HG02973 (cell line): ENCODE measurements at regions not wholly inside any gene's neighbourhood (a gene's known extent, or its start where the extent isn't known, plus 50 kb on each side); places are given as distances from the start of the nearest gene placed in this dataset.
"Not testable (repeated sequence)": the region's sequence is repeated elsewhere in the genome, so short reads cannot be mapped to it uniquely, and the experiment has no call there.

Experiments used
- ATAC-seq: cut with Tn5 transposase; IDR thresholded peaks from one replicate; pipeline ENCODE4 v1.9.1; 2021; ENCODE audit warnings: moderate library complexity; ENCODE audit not compliant: unreplicated experiment

DNA sequence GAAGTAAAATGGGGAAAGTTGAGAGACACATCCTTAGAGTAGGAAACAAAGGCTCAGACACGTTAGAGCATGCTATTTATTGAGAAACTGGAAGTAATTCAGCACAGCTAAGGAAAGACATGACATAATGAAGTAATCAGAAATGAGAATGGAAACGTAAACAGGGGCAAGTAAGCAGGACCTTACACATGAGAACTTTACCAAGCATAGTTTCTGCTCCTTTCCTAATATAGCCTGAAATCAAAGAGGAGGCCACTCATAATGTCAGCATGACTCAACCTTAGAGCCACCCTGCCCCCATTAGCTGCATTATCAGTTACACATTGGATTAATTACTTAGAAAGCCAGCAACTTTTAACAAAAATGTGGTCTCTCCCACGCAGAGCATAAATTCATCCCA is 558.3 kb upstream of the GRIA3 start:
- no peak for ATAC-seq

DNA sequence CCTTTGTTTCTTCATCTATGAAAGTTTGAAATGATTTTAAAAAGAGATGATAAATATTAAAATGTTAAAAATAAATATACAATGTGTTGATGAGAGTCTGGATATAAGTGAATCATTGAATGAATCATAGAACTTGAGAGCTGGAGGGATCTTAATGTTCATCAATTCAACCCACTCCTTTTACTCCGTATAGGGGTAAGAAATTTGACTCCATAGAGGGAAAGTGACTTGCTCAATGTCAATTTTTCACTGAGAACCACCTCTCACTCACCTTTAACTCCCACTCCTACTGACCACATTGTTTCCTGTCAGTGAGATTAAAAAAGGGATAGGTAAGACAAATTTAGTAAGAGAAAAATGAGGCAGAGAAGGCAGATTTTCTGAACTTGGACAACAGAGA is 557.2 kb upstream of the GRIA3 start:
- ATAC-seq: no peak

DNA sequence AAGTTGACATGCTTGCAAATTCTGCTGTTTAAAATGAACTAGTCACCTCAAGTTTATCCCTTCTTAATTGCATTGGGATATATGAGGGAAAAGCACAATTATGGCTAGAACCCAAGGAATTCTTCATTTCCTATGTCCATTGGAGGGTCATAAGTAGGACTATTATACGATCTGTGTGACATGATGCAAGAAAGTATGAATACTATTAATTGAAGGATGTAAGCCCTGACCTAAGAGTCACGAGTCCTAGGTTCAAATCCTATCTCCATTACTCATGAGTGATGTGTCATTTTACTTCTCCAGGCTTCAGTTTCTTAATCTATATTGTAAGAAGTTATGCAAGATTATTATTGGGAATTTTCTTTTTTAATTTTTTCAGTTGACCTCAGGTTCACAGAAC is 542.9 kb upstream of the GRIA3 start:
- ATAC-seq: no peak

DNA sequence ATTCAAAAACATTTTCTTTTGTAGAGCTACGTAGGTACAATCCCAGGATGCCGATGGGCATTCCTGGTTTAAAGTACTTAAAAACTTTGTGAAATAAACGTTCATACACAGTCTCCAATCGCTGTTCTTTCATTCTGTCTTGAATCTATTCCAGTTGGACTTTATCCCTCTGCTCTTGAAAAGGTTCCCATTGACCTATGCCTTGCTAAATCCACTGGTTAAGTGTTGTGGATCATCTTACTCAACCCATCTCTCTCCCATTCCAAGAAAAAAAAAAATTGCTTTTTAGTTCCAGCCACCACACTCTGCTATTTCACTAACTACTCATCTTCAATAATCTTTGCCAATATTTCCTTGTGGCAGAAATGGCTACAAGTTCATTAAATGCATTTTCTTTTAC is 542.3 kb upstream of the GRIA3 start:
- ATAC-seq: no peak

DNA sequence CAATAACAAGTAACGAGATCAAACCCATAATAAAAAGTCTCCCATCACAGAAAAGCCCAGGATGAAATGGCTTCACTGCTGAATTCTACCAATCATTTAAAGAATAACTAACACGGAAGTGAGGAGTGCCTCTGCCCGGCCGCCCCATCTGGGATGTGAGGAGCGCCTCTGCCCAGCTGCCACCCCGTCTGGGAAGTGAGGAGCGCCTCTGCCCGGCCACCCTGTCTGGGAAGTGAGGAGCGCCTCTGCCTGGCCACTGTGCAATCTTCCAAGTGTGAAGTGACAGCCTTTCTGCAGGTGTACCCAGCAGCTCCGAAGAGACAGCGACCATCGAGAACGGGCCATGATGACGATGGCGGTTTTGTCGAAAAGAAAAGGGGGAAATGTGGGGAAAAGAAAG is 528.8 kb upstream of the GRIA3 start:
- ATAC-seq: not testable (repeated sequence)

DNA sequence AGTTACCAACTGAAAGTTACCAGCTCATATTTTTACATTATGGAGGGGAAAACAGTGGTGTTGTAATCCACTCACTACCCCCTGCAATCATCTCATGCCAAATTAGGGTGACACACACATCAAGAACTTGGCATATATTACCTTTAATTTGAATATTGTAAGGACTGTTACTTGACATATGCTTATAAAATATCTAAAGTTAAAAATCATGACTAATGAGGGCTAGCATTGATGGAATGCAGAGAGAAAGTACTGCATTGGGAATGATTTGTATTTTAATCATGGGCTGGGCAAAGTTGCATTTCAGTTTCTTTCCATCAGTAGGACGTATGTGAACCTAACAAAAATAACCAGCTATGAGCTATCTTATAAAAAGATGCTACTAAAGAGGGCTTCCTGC is 517.5 kb upstream of the GRIA3 start:
- no peak for ATAC-seq

DNA sequence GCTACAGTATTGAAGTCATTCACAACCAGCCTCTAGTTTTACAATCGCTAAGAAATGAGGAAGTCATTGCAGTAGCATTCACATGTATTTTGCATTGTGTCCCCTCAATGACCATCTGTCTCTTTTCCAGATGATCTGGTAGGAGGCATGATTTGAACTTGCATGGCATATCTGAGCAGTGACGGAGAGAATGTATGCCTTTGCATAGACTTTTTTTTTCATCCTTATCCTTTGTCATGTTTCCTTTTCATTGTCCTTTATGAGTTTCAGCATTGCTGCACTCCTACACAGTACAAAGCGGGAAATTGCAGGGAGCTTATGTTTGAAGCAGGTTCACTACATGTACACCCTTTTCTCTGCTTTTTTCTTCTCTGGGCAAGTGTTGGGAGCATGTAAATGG is 516.4 kb upstream of the GRIA3 start:
- ATAC-seq: no peak

DNA sequence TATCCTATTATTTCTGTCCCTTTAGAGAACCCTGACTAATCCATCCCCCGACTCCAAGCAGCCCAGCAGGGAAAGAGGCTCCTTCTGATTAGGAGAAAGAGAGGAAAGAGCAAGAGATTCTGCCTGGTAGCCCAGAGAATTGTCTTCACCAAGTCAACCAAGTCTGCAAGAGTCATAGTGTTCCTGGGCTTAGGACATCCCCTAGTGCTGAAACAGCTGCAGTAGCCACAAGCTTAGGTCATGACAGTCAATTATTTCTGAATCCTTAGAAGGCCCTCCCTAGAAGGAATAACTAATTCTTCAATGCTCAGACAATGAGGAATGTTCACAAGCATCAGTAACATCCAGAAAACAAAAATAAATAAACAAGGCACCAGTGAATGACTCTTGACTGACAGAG is 480.3 kb upstream of the GRIA3 start:
- no peak for ATAC-seq

DNA sequence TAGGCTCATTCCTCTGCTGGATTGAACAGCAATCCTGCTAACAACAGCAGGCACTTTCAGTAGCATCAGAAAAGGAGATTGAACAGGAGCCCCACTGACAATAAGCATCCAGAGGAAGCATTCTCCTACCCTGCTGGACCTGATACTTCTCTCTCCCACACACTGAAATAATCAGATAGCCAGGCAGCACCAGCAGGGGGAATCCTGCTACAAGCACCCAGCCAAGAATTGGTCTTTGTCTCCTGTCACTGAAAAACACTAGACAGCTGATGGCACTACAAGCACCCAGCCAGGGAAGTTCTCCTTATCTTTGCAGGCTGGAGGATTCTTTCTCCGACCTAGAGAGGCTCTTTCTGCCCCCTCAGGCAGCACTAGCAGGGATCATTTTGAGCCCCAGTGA is 444.3 kb upstream of the GRIA3 start:
- no peak for ATAC-seq

DNA sequence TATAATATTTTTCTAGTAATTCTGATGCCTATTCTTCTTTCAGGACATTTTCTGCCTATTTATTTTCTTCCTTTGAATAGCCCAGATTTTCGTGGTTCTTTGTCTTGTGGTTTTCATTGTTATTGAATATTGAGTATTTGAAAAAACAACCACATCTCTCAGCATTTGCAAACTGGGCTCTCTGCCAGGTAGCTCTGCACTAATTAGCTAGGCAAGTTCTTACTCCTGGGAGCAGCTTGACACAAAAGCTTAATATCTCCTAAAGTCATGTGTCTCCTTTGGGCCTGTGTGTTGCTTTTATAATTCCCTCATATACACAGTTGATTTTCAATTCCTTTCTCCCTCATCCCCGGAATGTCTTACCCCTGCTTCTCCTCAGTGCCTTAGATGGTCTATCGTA is 413.5 kb upstream of the GRIA3 start:
- ATAC-seq: no peak

DNA sequence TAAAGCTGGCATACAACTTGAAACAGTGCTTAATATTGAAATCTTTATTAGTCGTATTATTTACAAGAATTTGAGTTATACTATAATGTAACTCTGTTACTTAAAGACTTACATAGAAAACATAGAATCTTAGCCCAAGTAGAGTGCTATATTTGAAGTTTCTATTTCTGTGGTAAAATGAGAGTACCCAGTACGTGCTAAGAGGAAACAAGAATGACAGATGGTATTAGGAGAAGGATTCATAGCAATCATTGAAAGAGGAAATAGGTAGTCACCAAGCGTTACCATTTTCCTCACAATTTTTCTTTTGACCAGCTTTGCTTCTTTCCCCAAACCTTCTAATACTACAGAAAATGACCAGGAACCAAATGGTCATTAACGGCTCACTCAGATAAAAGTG is 412.1 kb upstream of the GRIA3 start:
- no peak for ATAC-seq

DNA sequence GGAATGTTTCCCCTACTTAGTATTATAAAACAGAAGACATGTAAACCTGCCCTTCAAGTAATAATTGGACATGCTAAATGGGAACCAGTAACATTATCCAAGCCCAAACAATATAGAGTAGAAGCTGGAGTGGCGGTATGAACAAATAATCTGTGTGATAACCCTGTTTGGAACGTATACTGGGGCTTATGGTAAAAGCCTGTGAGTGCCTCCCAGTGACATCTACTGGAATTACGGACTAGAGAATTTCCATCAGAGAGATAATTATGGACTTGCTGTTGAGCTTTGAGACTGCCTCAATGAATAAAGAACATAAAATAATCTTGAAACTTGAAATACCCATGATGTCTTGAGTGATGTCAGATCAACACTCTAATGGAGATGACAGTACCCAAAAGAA is 406.3 kb upstream of the GRIA3 start:
- ATAC-seq: no peak

DNA sequence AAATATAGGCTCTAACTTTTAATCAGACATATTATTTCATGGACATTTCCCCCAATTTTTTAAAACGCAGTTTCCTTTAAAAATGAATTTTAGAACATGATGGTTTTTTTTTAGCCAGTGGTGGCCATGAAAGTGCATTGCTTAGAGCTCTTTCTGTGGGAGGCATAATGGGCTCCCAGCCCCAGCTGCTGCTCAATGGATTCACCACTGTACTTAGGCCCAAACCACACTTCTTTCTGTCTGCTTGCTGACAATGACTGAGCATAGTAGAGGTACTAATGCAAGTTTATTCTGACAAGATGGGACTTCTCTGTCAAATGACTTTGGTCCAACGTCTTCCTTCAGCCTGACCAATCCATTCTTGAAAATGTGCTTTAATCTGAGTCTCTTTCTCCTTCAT is 400.2 kb upstream of the GRIA3 start:
- no peak for ATAC-seq

DNA sequence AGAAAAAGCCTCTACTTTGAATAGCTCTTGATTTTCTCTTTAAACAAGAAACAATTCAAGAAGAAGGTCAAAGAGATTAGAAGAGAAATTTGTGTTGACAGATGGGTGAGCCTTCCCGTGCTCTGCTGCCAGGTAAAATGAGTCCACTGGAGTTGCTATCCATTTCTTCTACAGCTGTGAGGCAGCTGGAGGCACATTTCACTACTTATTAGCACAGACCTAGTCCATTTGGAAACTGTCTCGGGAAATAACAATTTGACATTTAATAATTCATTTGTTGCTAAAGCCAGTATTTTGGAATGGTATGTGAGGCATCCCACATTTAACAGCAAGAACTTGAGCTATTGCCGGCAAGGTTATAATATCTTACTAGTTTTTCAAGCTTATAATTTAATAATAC is 396.8 kb upstream of the GRIA3 start:
- ATAC-seq: no peak

DNA sequence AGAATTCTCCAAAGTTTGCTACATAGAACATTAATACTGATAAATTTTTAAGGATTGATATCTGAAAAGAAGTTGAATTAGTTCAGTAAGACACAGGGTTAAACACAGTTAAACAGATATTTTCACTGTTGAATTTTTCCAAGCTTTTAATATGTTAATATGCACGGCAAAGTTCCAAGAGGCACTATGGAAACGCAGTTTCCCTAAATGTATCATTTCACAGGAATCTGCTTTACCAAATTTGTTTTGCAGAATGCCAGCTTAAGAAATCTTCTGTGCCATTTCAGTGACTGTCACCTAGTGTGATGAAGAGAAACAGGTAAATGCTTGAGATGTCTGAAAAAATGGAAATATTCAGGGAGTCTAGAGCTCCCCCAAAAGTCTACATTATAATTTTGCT is 395.9 kb upstream of the GRIA3 start:
- ATAC-seq: no peak

DNA sequence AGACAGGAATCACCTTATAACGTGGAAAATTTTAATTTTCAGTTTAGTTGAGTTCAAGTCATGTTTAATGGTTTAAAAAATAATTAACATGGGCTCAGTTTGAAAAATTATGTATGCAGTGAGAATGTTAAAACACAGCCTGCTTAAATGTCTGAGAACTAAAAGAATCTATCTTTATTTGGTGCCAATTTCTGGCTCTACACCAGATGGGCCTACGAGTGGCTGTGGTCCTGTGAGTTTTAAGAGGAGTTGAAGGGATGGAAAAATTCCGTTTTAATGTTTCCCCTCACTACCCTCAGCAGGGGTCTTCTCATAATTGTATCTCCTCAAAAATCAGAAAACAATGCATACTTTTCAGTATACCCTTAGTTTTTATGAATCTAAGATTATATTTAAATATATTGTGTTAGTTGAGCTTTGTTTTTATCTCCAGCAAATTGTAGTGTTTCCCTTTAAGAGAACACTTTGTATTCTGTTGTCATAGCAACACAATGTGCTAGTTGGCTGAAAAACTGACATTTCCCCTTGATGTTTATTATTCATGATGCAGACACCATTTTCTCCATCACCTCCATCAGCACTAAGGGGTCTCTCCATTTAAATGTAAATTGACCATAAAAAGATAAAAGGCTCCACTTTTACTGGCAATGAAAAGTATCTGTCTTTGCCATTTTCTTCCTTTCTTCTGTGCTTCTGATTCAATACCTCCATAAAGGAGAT is 393.5 kb upstream of the GRIA3 start:
- ATAC-seq: no peak

DNA sequence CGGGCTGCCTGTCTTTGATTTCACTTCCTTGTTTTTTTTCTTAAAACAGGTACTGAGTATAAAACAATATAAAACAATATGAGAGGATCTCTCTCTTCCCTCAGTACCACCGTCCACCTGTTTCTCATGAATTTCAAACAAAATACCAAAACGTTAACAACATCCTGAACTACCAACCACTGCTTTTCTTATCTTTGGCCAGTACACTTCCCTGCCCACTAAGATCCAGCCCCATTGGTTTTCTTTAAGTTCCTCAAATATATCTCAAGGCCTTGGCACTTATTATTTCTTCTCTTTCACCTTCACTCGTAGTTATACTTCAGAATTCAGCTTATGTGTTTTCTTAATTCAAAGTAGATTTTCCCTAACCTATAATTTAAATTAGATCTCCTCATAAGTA is 370.2 kb upstream of the GRIA3 start:
- no peak for ATAC-seq

DNA sequence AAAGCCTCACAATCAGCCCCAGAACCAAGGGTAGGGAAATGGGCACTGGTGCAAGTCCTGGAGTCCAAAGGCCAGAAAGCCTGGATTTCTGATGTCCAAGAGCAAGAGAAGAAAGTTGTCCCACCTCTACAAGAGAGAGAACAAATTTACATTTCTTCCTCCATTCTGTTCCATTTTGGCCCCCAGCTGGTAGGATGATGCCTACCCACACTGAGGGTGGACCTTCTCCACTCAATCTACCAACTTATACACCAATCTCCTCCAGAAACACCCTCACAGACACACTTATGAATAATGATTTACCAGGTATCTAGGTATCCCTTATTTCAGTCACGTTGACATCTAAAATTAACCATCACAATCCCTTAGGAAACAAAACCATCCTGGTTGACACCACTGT is 367.8 kb upstream of the GRIA3 start:
- no peak for ATAC-seq

DNA sequence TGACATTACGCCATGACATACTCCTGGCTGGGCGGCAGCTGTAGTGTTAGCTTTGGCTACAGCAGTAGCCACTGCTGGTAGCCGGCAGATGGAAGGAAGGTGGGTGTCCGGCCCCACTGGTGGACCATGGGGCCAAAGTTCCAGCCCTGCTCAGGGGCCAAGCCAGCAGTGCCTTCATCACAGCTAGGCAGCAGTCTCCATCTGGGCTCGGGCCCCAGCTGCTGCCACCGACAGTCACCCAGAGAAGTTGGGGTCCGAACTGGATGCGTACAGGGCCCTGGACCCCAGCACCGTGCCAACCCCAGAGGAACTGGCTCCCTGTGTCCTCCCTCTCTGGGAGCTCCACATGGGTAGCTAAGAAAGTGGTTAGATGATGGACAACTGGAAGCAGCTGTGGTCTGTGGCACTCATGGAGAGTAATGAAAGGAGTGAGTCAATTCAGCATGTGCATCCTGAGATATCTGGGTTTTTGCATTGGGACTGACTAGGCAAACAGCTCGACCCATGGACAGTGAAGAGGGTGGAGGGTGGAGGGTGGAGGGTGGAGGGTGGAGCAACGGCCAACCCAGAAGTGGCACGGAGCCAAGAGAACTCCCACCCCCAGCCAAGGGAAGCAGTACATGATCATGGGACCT is 366.6 kb upstream of the GRIA3 start:
- ATAC-seq: no peak

DNA sequence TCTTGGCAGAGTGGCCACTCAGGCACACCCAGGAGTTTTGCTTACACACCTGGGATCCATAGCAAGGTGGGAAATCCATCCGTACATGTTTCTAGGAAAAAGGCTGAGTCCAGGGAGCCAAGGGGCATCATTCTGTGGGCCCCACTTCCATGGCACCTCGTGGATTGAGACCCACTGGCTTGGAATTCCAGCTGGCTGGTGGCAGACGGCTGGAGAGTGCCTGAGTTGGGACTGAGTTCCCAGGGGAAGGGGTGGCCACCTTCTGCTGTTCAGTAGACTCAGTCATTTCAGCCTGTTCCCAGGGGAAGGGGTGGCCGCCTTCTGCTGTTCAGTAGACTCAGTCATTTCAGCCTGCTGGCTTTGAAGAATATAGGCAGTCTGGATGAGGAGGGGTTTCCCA is 366.0 kb upstream of the GRIA3 start:
- no peak for ATAC-seq

DNA sequence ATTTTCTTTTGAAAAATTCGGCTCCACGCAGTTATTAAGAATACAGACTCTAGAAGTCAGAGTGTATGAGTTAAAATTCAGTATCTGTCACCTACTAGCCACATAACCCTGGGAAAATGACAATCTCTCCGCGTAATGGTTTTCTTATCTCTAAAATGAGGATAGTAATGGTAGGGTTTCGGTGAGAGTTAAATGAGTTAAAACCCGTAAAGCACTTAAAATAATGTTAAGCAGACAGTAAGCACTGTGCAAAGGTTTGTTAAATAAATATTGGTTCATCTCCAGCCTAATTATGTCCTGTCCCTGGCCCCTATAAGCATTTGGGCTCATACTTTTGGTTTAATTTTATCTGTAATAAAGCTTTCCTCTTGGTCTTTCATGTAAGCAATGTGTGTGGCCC is 350.8 kb upstream of the GRIA3 start:
- ATAC-seq: no peak

DNA sequence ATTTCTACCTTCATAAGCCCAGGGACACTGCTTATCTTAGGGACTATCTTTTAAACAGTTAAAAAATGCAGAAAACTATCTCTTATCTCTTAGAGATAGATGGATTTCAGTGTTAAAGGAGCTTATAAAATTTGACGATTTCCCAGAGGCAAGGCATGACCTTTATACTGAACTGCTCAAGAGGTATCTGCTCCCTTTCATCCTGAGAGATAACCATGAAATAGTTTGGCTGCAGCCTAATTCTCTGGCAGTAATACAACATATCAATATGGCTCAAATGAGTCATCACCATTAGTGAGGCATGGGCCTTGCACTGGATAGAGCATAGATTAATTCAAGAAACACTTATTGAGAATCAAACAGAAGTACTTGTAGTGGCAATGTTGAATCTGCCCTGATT is 348.2 kb upstream of the GRIA3 start:
- ATAC-seq: no peak

DNA sequence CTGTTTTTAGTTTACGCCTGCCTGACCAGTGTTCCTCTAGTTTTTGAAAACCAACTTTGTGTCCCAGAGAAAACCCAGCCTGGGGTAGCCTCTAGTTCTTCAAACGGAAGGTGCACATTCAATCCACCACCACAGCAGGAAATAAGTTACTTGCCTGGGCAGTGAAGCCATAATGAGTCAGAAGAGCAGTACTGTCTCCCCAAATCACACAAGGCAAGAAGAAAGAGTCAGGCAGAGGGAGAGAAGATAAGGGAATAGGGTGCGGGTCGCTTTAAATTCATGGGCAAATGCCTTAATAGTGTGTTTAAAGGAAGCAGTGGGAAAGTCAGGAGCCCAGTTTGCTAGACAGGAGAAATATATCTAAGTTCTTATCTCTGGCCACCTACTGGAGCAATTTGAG is 333.8 kb upstream of the GRIA3 start:
- ATAC-seq: no peak
